PC-9 (cell line): ENCODE measurements at regions not wholly inside any gene's neighbourhood (a gene's known extent, or its start where the extent isn't known, plus 50 kb on each side); places are given as distances from the start of the nearest gene placed in this dataset.

Experiments used
- BruUV-seq: library from RNA; stranded (reverse); fragments of 400-500 nt; replicated peaks from 2 replicates; lab custom pipeline; 2021; lab: Mats Ljungman, UMichigan
- CTCF ChIA-PET: fragments of 300-600 bp; sonication (Branson Sonifier 250); formaldehyde crosslinking; loops from one replicate; lab custom pipeline; 2022; ENCODE audit warnings: antibody characterized with exemption; lab: Charles Lee
- POLR2A ChIA-PET: fragments of 300-600 bp; sonication (Branson Sonifier 250); formaldehyde crosslinking; loops from one replicate; lab custom pipeline; 2022; ENCODE audit warnings: antibody characterized with exemption; ENCODE audit not compliant: unreplicated experiment; lab: Charles Lee
- DNase-seq, 2 experiments: peaks; one replicate each; pipeline versions ENCODE4 v3.0.0 to v3.0.0-alpha.2; 2015 to 2022; ENCODE audit warnings: mixed read lengths in 1 of 2
- H2AFZ ChIP-seq: fragments of 200-600 bp; sonication (generic); 2 replicates; pipeline ENCODE4 v1.8.1; 2017; ENCODE audit warnings: antibody characterized with exemption
- H3F3A ChIP-seq: fragments of 200-600 bp; sonication (generic); 2 replicates; pipeline ENCODE4 v1.8.1; 2017; ENCODE audit warnings: antibody characterized with exemption, mild to moderate bottlenecking, low read depth; ENCODE audit not compliant: insufficient read depth
- H3K27ac ChIP-seq: fragments of 200-600 bp; sonication (generic); 2 replicates; pipeline ENCODE4 v1.6.1; 2016; ENCODE audit warnings: mixed run types
- H3K27me3 ChIP-seq: fragments of 200-600 bp; sonication (generic); 2 replicates; pipeline ENCODE4 v1.6.1; 2016; ENCODE audit warnings: low read depth, mixed run types; ENCODE audit not compliant: insufficient read depth
- H3K36me3 ChIP-seq: fragments of 200-600 bp; sonication (generic); 2 replicates; pipeline ENCODE4 v1.6.1; 2016; ENCODE audit warnings: low read depth, mixed run types
- H3K4me1 ChIP-seq: fragments of 200-600 bp; sonication (generic); replicated peaks from 2 replicates; pipeline ENCODE4 v1.6.1; 2016; ENCODE audit warnings: mixed run types; ENCODE audit not compliant: insufficient read depth
- H3K4me2 ChIP-seq: fragments of 200-600 bp; sonication (generic); 2 replicates; pipeline ENCODE4 v1.6.1; 2017; ENCODE audit warnings: mixed run types
- H3K4me3 ChIP-seq: fragments of 200-600 bp; sonication (generic); 2 replicates; pipeline ENCODE4 v1.6.1; 2016; ENCODE audit warnings: mixed run types
- H3K79me2 ChIP-seq: fragments of 200-600 bp; sonication (generic); 2 replicates; pipeline ENCODE4 v1.6.1; 2017; ENCODE audit warnings: low read depth, mixed run types
- H3K9me2 ChIP-seq: fragments of 200-600 bp; sonication (generic); 2 replicates; pipeline ENCODE4 v1.8.1; 2017; ENCODE audit warnings: mild to moderate bottlenecking; ENCODE audit not compliant: insufficient read depth
- H3K9me3 ChIP-seq: fragments of 200-600 bp; sonication (generic); 2 replicates; pipeline ENCODE4 v1.8.1; 2016; ENCODE audit warnings: low read depth; ENCODE audit not compliant: insufficient read depth
- H4K20me1 ChIP-seq: fragments of 200-600 bp; sonication (generic); 2 replicates; pipeline ENCODE4 v1.8.1; 2017; ENCODE audit not compliant: insufficient read depth
- EZH2 ChIP-seq: fragments of 200-600 bp; sonication (generic); IDR thresholded peaks from 2 replicates; pipeline ENCODE4 v1.8.0; 2017; ENCODE audit warnings: antibody characterized with exemption, low read depth
- intact Hi-C: fragments of 100-400 bp; cut with micrococcal nuclease; formaldehyde crosslinking; loops from one replicate; pipeline ENCODE4 v1.10.0; 2022; ENCODE audit not compliant: unreplicated experiment
- TF ChIP-seq, protein P1 (sequence below): fragments of 200-600 bp; sonication (generic); conservative IDR thresholded peaks from 2 replicates; pipeline ENCODE4 v1.6.1; 2017; ENCODE audit warnings: mixed run types, antibody characterized with exemption, mild to moderate bottlenecking, moderate library complexity

DNA sequence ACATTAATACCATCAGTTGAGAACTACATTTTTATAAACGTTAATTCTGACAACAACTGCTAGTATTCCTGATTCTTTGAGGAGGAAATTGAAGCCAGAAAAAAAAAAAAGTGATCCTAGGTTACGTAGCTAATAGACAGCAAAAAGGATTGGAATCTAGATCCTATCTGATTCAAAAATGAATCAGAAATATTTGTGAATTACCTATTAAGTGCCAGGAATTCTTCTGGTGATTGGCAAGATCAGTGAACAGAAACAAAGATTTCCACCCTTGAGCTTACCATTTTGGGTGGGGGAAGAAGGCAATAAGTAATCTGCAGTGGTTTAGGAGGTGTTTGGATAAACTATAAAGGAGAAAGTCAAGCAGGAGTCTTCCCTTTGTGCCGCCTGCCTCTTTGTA, 63.9 kb upstream of the LARGE1 start:
- Histone ChIP-seq H3K4me1 (no peaks in the 10 kb centered on the region), H3K9me3 (no peaks in the 10 kb centered on the region), H3K4me3 (no peak overlapping the region), H3K4me2 (no peak overlapping the region), H2AFZ (no peak overlapping the region), H3K27ac (no peak overlapping the region), H3K79me2 (no peaks in the 10 kb centered on the region), H3K36me3 (no peaks in the 10 kb centered on the region), H3K27me3 (peaks cover 16% of the 10 kb centered on the region; the same call in 1 of the 2 replicates), H3K9me2 (no peaks in the 10 kb centered on the region), H3F3A (no peaks in the 10 kb centered on the region), H4K20me1 (no peaks in the 10 kb centered on the region)
- POLR2A ChIA-PET: no interaction called here
- CTCF ChIA-PET: no interaction called here
- no TSS peak for BruUV-seq
- no peak for DNase-seq
- intact Hi-C loops: no loop called here
- TF ChIP-seq, protein P1, sequence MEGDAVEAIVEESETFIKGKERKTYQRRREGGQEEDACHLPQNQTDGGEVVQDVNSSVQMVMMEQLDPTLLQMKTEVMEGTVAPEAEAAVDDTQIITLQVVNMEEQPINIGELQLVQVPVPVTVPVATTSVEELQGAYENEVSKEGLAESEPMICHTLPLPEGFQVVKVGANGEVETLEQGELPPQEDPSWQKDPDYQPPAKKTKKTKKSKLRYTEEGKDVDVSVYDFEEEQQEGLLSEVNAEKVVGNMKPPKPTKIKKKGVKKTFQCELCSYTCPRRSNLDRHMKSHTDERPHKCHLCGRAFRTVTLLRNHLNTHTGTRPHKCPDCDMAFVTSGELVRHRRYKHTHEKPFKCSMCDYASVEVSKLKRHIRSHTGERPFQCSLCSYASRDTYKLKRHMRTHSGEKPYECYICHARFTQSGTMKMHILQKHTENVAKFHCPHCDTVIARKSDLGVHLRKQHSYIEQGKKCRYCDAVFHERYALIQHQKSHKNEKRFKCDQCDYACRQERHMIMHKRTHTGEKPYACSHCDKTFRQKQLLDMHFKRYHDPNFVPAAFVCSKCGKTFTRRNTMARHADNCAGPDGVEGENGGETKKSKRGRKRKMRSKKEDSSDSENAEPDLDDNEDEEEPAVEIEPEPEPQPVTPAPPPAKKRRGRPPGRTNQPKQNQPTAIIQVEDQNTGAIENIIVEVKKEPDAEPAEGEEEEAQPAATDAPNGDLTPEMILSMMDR: no peak
- no peak for TF ChIP-seq EZH2

DNA sequence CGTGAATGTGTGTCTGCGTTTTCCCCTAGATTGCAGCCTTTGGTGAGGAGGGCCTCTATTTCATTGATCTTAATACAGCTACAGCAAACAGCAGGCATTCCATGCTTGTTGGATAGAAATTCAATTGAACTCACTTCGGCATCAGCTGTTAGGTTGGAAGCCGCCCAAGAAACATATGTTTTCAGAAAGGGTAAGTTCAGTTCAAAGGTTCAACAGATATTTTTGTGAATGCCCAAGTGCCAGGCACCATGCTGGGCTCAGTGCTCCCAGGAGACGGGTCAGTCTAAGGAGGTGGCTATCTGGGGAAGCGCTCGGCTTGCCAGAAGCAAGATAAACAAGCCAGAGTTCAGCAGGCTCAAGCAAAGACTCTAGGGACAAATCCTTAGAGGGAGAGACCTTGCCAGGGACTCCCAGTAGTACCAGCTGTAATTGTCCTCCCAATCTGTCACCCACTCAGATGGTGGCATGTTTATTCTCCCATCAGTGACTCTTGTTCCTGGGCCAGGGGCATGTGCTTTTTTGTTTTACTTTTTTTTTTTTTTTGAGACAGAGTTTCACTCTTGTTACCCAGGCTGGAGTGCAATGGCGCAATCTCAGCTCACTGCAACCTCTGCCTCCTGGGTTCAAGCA, 64.5 kb upstream of the LARGE1 start:
- ChIA-PET CTCF (no interaction called here), POLR2A (no interaction called here)
- Histone ChIP-seq H3K4me2 (no peak overlapping the region), H3F3A (no peaks in the 10 kb centered on the region), H3K9me3 (no peaks in the 10 kb centered on the region), H3K4me3 (no peak overlapping the region), H3K27me3 (peaks cover 16% of the 10 kb centered on the region; the same call in 1 of the 2 replicates), H3K4me1 (no peaks in the 10 kb centered on the region), H4K20me1 (no peaks in the 10 kb centered on the region), H3K79me2 (no peaks in the 10 kb centered on the region), H3K27ac (no peak overlapping the region), H2AFZ (no peak overlapping the region), H3K36me3 (no peaks in the 10 kb centered on the region), H3K9me2 (no peaks in the 10 kb centered on the region)
- DNase-seq: no peak
- BruUV-seq: no TSS peak
- intact Hi-C loops: no loop called here
- no peak for TF ChIP-seq EZH2
- TF ChIP-seq, protein P1: no peak

DNA sequence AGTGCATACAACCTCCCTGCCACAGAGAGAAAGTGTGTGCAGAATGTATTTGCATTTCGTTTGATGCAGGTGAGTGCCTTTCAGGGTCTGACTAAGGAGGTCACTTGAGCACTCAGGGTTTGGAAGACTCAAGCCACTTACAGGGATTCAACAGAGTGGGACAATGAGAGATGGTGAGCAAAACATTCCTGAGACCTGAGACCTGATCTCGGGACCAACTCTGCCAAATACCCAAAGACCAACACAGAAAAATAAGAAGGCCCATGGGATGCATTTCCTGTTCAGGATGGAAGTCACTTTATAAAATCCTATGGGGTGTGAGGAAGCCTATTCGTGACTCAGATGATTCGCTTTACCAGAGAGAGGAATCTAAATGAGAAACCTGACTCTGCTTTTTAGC, 65.2 kb upstream of the LARGE1 start:
- H3F3A ChIP-seq: no peaks in the 10 kb centered on the region
- no peaks in the 10 kb centered on the region for H4K20me1 ChIP-seq
- POLR2A ChIA-PET: no interaction called here
- CTCF ChIA-PET: no interaction called here
- TF ChIP-seq, protein P1: no peak
- H2AFZ ChIP-seq: no peak overlapping the region
- no peaks in the 10 kb centered on the region for H3K79me2 ChIP-seq
- H3K9me2 ChIP-seq: no peaks in the 10 kb centered on the region
- DNase-seq: no peak
- no peaks in the 10 kb centered on the region for H3K36me3 ChIP-seq
- H3K9me3 ChIP-seq: no peaks in the 10 kb centered on the region
- H3K27ac ChIP-seq: no peak overlapping the region
- intact Hi-C loops: no loop called here
- no peak overlapping the region for H3K4me2 ChIP-seq
- no peaks in the 10 kb centered on the region for H3K4me1 ChIP-seq
- BruUV-seq: no TSS peak
- no peak overlapping the region for H3K4me3 ChIP-seq
- H3K27me3 ChIP-seq: peaks cover 16% of the 10 kb centered on the region; the same call in 1 of the 2 replicates
